ENCODE measurements at regions not wholly inside any gene's neighbourhood (a gene's known extent, or its start where the extent isn't known, plus 50 kb on each side); places are given as distances from the start of the nearest gene placed in this dataset.

DNA sequence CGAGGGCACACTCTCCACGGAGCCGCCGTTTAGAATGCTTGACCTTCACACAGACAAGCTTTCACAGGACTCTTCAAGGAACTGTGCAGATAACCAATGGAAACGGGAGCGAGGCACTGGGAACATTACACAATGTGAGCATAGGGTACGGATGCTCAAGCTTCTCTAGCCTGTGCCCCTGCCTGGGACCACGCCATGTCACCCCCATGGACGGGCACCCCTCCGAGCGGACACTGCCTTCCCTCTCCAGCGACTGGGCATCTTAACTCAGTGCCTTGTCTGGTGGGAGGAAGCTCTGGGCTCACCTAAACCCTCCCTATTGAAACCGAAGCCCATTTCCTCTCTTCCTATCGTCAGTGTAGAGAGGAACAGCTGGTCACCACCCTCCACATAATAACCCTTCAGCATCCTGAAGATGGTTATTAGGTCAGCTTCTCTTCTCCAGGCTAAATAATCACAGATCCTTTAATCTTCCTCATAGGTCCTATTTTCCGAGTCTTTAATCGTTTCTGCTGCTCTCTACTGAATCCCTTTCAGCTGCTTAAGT, 626.7 kb downstream of the GALR1 start:
- POLR2A ChIA-PET, result no interaction called here
- CTCF ChIA-PET, result no interaction called here

DNA sequence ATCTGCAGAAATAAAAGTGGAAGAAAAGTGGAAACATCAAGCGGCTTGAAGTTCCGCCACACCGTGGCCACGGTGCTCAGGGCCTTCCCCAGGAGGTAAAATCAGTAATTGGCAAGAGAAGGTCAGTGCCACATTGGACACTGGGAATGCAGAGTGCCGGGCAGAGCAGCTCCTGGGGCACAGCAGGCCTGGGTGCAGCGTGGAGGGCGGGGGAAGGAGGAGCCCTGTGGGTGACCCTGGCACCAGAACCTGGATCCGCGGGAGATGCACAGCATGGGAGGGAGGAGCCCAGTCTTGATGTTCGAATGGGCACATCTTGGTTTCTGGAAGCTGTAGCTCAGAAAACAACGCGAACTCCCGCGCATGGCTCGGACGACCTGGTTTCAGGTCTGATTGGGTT, 630.2 kb downstream of the GALR1 start:
- ChIA-PET POLR2A (no interaction called here), CTCF (no interaction called here)
- no peak for DNase-seq (ENCODE audit: extremely low spot score)
- TF ChIP-seq ZNF384 (IDR thresholded peaks at IDR 0.05) (no peak), TARDBP (IDR thresholded peaks at IDR 0.05) (no peak), BHLHE40 (IDR thresholded peaks at IDR 0.05; ENCODE audit: borderline replicate concordance) (no peak), FOXM1 (IDR thresholded peaks at IDR 0.05; ENCODE audit: borderline replicate concordance) (no peak), HDGF (IDR thresholded peaks at IDR 0.05; ENCODE audit: borderline replicate concordance) (no peak), NFRKB (IDR thresholded peaks at IDR 0.05) (no peak), CTBP1 (IDR thresholded peaks at IDR 0.05; ENCODE audit: borderline replicate concordance) (no peak), ARNT (IDR thresholded peaks at IDR 0.05) (no peak), L3MBTL2 (conservative IDR thresholded peaks at IDR 0.05) (no peak), SP1 (IDR thresholded peaks at IDR 0.05) (no peak), ELF4 (IDR thresholded peaks at IDR 0.05) (no peak), FOXA1 (IDR thresholded peaks at IDR 0.05) (no peak), FOXK2 (IDR thresholded peaks at IDR 0.05) (no peak)
- TF ChIP-seq, protein P1, sequence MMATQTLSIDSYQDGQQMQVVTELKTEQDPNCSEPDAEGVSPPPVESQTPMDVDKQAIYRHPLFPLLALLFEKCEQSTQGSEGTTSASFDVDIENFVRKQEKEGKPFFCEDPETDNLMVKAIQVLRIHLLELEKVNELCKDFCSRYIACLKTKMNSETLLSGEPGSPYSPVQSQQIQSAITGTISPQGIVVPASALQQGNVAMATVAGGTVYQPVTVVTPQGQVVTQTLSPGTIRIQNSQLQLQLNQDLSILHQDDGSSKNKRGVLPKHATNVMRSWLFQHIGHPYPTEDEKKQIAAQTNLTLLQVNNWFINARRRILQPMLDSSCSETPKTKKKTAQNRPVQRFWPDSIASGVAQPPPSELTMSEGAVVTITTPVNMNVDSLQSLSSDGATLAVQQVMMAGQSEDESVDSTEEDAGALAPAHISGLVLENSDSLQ (IDR thresholded peaks at IDR 0.05), result no peak

More for the DNA sequence above, 626.7 kb downstream of the GALR1 start:
- DNase-seq (ENCODE audit: extremely low spot score), result no peak
- no peak for TF ChIP-seq SUZ12 (IDR thresholded peaks at IDR 0.05)
- no peak for TF ChIP-seq L3MBTL2 (conservative IDR thresholded peaks at IDR 0.05)
- no peak for TF ChIP-seq SP1 (IDR thresholded peaks at IDR 0.05)
- TF ChIP-seq FOXA1 (IDR thresholded peaks at IDR 0.05), result no peak
- TF ChIP-seq ZNF384 (IDR thresholded peaks at IDR 0.05), result no peak
- TF ChIP-seq ARNT (IDR thresholded peaks at IDR 0.05), result no peak
- no peak for TF ChIP-seq ELF4 (IDR thresholded peaks at IDR 0.05)
- TF ChIP-seq CTBP1 (IDR thresholded peaks at IDR 0.05; ENCODE audit: borderline replicate concordance), result no peak
- no peak for TF ChIP-seq NFRKB (IDR thresholded peaks at IDR 0.05)
- no peak for TF ChIP-seq LEF1 (IDR thresholded peaks at IDR 0.05; ENCODE audit: borderline replicate concordance)
- TF ChIP-seq TARDBP (IDR thresholded peaks at IDR 0.05), result no peak
- no peak for TF ChIP-seq FOXK2 (IDR thresholded peaks at IDR 0.05)
- TF ChIP-seq BHLHE40 (IDR thresholded peaks at IDR 0.05; ENCODE audit: borderline replicate concordance), result no peak
- TF ChIP-seq, protein P1 (IDR thresholded peaks at IDR 0.05), result no peak
- TF ChIP-seq HDGF (IDR thresholded peaks at IDR 0.05; ENCODE audit: borderline replicate concordance), result no peak
- TF ChIP-seq FOXM1 (IDR thresholded peaks at IDR 0.05; ENCODE audit: borderline replicate concordance), result no peak

DNA sequence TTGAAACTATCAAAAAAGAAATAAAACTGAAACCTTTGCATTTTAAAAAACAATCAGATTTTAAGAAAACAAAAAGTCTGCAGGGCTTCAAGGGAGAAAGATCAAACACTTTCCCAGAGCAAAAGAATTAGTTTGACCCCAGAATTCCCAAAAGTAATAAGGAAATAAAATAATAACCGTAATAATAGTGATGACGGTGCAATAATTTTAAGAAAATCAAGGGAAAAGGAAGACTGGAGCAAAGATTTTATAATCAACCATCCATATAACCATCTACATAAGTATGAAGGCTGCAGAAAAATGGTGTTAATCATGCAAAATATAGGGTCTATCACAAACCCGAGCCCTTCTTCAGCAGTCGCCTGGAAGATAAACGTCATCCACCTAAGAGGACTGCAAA, 634.8 kb downstream of the GALR1 start:
- no peak for TF ChIP-seq TARDBP (IDR thresholded peaks at IDR 0.05)
- DNase-seq (ENCODE audit: extremely low spot score), result no peak
- ChIA-PET POLR2A (no interaction called here), CTCF (no interaction called here)

DNA sequence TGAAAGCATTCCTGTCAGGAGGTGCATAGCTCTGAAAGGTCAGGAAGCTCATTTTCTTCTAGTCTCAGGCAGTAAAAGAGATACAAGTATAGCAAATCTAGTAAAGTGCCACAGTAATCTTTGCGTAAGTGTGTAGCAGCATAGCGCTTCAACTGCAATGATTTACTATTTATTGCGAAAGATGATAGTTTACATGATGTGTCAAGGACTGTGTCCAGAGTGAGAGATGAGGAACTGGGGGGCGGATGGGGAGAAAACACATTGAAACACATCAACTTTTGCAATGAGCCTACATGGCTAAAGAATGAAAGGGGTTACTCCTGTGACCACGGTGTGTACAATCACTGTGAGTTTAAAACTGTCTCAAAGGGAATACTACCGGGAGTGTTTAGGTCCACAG, 644.4 kb downstream of the GALR1 start:
- ChIA-PET CTCF (no interaction called here), POLR2A (no interaction called here)
- no peak for TF ChIP-seq FOXA1 (IDR thresholded peaks at IDR 0.05)
- no peak for TF ChIP-seq ARNT (IDR thresholded peaks at IDR 0.05)
- TF ChIP-seq ELF4 (IDR thresholded peaks at IDR 0.05), result no peak
- TF ChIP-seq SUZ12 (IDR thresholded peaks at IDR 0.05), result no peak
- TF ChIP-seq L3MBTL2 (conservative IDR thresholded peaks at IDR 0.05), result no peak
- TF ChIP-seq TARDBP (IDR thresholded peaks at IDR 0.05), result no peak
- TF ChIP-seq CTBP1 (IDR thresholded peaks at IDR 0.05; ENCODE audit: borderline replicate concordance), result no peak
- no peak for TF ChIP-seq ZNF384 (IDR thresholded peaks at IDR 0.05)
- TF ChIP-seq NFRKB (IDR thresholded peaks at IDR 0.05), result no peak
- TF ChIP-seq FOXM1 (IDR thresholded peaks at IDR 0.05; ENCODE audit: borderline replicate concordance), result no peak
- TF ChIP-seq BHLHE40 (IDR thresholded peaks at IDR 0.05; ENCODE audit: borderline replicate concordance), result no peak
- TF ChIP-seq, protein P1 (IDR thresholded peaks at IDR 0.05), result no peak
- no peak for TF ChIP-seq LEF1 (IDR thresholded peaks at IDR 0.05; ENCODE audit: borderline replicate concordance)
- no peak for TF ChIP-seq SP1 (IDR thresholded peaks at IDR 0.05)
- no peak for TF ChIP-seq HDGF (IDR thresholded peaks at IDR 0.05; ENCODE audit: borderline replicate concordance)
- TF ChIP-seq FOXK2 (IDR thresholded peaks at IDR 0.05), result no peak
- no peak for DNase-seq (ENCODE audit: extremely low spot score)

DNA sequence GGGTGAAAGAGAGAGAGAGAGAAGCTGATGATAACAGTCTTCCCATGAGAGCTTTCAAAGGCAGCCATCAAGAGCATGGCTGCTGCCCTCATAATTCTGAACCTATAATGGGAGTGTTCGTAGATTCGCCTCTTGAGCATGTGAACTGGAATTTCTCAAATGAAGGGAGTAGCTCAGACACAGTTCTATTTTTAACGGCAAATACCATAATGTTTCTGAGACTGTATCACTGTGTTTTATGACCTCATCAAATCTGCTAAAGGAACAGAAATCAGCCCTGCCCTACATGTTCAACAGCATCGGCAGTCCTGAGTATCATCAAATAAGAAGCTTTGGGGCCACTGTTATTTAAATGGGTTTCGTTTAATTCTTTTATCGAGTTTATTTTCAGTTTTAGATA, 645.6 kb downstream of the GALR1 start:
- no peak for DNase-seq (ENCODE audit: extremely low spot score)
- ChIA-PET POLR2A (no interaction called here), CTCF (no interaction called here)
- TF ChIP-seq SP1 (IDR thresholded peaks at IDR 0.05) (no peak), ARNT (IDR thresholded peaks at IDR 0.05) (no peak), FOXA1 (IDR thresholded peaks at IDR 0.05) (no peak), FOXK2 (IDR thresholded peaks at IDR 0.05) (no peak), SUZ12 (IDR thresholded peaks at IDR 0.05) (no peak), TARDBP (IDR thresholded peaks at IDR 0.05) (no peak), ZNF384 (IDR thresholded peaks at IDR 0.05) (no peak), BHLHE40 (IDR thresholded peaks at IDR 0.05; ENCODE audit: borderline replicate concordance) (no peak), LEF1 (IDR thresholded peaks at IDR 0.05; ENCODE audit: borderline replicate concordance) (no peak), FOXM1 (IDR thresholded peaks at IDR 0.05; ENCODE audit: borderline replicate concordance) (no peak), CTBP1 (IDR thresholded peaks at IDR 0.05; ENCODE audit: borderline replicate concordance) (no peak), ELF4 (IDR thresholded peaks at IDR 0.05) (no peak), L3MBTL2 (conservative IDR thresholded peaks at IDR 0.05) (no peak), NFRKB (IDR thresholded peaks at IDR 0.05) (no peak), HDGF (IDR thresholded peaks at IDR 0.05; ENCODE audit: borderline replicate concordance) (no peak)
- TF ChIP-seq, protein P1 (IDR thresholded peaks at IDR 0.05), result no peak
